H1 (cell line): ENCODE measurements at regions not wholly inside any gene's neighbourhood (a gene's known extent, or its start where the extent isn't known, plus 50 kb on each side); places are given as distances from the start of the nearest gene placed in this dataset.

Experiments used
- EP300 ChIP-seq, 2 experiments: IDR thresholded peaks; 1 replicate in 1 of 2; 2 replicates in 1 of 2; pipeline ENCODE4 v1.6.1; 2011 to 2012; ENCODE audit warnings: low read depth in 2 of 2, low read length in 2 of 2, mild to moderate bottlenecking in 2 of 2, borderline replicate concordance in 1 of 2, inconsistent platforms in 1 of 2, moderate library complexity in 1 of 2
- FOSL1 ChIP-seq: IDR thresholded peaks from 2 replicates; pipeline ENCODE4 v1.6.1; 2011; ENCODE audit warnings: mild to moderate bottlenecking, low read depth, low read length, moderate library complexity; ENCODE audit not compliant: insufficient read depth
- SP2 ChIP-seq: IDR thresholded peaks from 2 replicates; pipeline ENCODE4 v1.6.1; 2012; ENCODE audit warnings: mild to moderate bottlenecking, low read length, inconsistent platforms
- TEAD4 ChIP-seq: IDR thresholded peaks from 2 replicates; pipeline ENCODE4 v1.6.1; 2012; ENCODE audit warnings: low read depth, low read length, inconsistent platforms, mixed read lengths
- TF ChIP-seq, protein P1 (sequence below), 3 experiments: IDR thresholded peaks; 1 replicate in 2 of 3; 2 replicates in 1 of 3; pipeline versions ENCODE4 v1.5.1 to v1.6.1; 2011; ENCODE audit warnings: low read length in 3 of 3, mild to moderate bottlenecking in 3 of 3, inconsistent platforms in 2 of 3, low read depth in 1 of 3, moderate library complexity in 1 of 3; ENCODE audit not compliant: insufficient read depth in 1 of 3; ENCODE audit errors: control extremely low read depth in 1 of 3

DNA sequence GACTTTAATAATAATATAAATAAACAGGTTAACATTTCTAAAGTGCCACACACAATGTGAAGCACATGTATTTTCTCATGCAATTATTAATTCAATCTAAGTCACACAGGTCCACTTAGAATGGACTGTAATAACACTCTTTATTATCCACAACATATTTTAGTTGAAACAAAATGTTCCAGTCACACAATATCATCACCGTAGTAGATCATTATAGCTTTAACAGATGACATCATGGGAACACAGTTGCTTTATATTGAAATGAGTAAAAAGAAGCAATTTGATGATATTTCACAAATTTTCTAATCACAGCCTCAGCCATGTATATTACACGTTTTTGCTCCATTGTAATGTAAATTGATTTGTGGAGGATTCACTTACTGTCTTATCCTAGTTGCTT, 266.3 kb downstream of the MEIS1 start:
- TF ChIP-seq, protein P1, sequence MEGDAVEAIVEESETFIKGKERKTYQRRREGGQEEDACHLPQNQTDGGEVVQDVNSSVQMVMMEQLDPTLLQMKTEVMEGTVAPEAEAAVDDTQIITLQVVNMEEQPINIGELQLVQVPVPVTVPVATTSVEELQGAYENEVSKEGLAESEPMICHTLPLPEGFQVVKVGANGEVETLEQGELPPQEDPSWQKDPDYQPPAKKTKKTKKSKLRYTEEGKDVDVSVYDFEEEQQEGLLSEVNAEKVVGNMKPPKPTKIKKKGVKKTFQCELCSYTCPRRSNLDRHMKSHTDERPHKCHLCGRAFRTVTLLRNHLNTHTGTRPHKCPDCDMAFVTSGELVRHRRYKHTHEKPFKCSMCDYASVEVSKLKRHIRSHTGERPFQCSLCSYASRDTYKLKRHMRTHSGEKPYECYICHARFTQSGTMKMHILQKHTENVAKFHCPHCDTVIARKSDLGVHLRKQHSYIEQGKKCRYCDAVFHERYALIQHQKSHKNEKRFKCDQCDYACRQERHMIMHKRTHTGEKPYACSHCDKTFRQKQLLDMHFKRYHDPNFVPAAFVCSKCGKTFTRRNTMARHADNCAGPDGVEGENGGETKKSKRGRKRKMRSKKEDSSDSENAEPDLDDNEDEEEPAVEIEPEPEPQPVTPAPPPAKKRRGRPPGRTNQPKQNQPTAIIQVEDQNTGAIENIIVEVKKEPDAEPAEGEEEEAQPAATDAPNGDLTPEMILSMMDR (IDR thresholded peaks at IDR 0.05; ENCODE audit: control extremely low read depth in 1 of 3, insufficient read depth in 1 of 3, low read depth in 1 of 3, low read length in 3 of 3), result no peak
- TF ChIP-seq TEAD4 (no peak), FOSL1 (no peak), SP2 (no peak), EP300 (IDR thresholded peaks at IDR 0.05; ENCODE audit: borderline replicate concordance in 1 of 2, low read depth in 2 of 2, low read length in 2 of 2) (no peak)
